GM21529 (cell line): ENCODE measurements at regions not wholly inside any gene's neighbourhood (a gene's known extent, or its start where the extent isn't known, plus 50 kb on each side); places are given as distances from the start of the nearest gene placed in this dataset.

ENCODE experiments used
- ATAC-seq: cut with Tn5 transposase; IDR thresholded peaks from one replicate; pipeline ENCODE4 v1.9.1; 2021; ENCODE audit not compliant: unreplicated experiment

DNA sequence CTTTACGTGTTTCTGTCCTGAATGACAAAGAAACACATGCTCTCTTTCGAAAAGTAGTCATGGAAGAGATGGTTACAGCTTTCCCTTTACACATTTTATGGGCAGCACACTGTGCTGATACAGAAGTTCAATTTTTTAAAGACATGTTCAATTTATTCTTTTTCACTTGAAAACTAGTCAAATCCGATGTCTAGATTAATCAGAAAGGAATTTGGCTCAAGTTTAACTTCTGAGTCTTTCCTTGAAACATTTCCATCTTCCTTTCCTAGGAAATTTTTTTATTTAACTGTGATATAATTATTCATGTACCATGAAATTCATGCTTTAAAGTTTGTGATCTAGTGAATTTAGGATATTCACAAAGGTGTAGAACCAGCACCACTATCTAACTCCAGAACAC, 360.1 kb downstream of the TNS3 start:
- ATAC-seq, result no peak

DNA sequence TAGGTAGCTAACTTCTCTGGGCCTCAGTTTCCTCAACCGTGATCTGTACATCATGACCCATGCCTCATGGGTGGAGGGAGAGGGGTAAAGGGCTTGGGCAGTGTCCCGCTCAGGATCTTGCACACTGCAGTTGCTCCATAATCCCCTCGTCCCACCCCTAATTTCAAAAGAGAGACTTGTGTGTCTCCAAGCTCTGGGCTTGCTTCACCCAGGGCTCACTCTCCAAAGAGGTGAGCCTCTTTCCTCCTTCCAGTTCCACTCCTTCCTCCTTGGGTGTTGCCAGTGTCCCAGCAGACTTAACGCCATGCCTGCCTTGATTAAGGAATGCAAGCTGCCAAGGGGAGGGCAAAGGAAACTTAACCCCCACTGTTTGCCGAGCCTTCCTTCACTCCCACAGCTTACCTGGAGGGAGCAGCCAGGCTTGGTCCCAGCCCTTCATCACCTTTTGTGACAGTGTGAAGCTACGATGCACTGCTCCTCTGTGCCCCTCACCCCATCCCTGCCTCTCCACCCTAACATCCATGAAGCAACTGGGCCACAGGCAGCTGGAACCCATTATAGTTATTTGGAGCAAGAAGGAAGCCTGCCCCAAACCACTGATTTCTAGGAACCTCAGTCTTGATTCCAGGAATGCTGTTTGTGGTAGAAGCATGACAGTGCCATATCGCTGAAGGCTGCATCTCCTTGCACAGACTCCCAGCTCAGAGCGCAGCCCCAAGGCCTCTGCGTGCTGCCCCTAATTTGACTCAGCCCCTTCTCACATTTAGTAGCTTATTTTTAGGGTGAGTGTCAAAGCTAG, 363.3 kb downstream of the TNS3 start:
- ATAC-seq, result no peak

DNA sequence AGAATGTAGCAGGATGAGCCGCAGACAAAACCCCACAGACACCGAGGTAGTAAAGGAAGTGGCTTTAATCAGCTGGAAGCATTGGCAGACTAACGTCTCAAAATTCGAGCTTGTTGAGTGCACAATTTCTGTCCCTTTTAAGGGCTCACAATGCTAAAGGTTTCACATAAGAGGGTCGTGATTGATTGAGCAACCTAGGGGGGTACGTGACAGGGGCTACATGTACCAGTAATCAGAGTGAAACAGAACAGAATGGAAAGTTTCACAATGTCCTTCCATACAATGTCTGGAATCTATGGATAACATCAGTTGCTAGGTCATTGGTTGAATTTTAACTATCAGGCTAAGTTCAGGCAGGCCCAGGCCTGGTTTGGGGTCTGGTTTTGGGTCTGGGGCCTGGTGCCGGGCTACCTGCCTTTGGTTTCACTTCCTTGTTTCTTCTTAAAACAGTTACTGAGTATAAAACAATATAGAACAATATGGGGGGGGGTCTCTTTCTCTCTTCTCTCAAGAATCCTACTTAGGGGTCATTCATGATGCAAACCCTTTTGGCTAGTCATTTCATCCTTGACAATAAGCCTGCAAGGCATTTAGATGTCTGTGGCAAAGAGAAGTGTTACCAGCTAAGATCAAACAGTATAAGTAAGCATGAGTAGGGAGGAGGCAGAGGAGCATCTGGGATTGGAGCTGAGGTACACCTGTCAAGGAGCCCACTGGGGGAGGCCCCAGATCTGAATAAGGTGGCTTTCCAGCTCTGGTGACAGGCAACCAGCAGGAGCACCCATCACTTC, 364.1 kb downstream of the TNS3 start:
- no peak for ATAC-seq

DNA sequence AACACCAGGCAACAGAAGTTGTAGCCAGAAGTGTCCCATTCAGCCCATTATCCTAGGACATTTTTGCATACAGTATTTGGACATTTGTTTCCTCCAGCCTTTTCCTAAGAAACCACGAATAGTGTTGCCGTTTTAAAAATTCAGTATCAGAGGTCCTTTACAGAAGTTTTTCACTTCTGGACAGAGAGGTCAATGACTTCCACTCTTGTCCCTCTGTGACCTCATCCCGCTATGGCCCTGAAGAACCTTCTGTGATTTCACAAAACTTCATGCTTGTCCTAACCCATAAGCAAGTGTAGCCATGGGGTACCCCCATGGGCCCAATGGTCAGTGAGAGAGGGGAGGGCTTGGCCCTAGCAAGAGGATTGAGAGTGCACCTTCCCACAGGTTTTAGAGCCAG, 364.8 kb downstream of the TNS3 start:
- ATAC-seq, result no peak

DNA sequence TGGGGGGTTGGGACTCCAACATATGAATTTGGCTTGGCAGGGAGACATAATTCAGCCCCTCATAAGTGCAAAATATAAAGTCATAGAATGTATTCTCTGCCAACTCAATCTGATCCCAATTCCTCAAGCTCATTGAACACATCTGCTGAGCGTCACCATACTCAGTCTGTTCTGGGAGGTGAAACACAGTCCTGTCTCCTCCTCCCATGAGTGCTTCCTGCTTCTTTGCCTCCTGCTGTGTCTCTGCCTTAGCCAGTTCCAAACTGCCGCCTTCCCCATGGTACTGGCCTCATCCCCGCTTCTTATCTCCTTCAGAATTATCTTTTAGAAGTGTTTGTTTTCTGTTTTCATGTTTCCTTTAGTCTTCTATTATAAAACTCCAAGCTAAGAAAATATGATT, 365.5 kb downstream of the TNS3 start:
- no peak for ATAC-seq

DNA sequence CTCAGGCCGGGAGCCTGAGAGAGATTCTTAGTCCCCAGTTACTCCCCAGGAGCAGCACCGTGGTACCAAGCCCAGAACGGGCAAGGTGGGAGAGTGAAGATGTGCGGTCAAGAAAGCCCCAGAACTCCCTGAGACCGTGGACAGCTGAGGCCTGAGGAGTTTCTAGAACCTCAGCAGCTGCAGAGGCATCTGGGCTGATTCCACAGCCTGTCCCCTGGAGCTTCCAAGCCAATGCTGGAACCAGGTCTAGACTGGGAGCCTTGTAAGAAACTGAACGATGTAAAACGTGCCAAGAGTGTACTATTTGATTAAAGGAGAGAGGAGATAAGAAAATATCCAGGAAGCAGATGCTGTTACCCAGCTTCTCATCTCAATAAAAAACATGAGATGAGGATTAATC, 366.3 kb downstream of the TNS3 start:
- no peak for ATAC-seq

DNA sequence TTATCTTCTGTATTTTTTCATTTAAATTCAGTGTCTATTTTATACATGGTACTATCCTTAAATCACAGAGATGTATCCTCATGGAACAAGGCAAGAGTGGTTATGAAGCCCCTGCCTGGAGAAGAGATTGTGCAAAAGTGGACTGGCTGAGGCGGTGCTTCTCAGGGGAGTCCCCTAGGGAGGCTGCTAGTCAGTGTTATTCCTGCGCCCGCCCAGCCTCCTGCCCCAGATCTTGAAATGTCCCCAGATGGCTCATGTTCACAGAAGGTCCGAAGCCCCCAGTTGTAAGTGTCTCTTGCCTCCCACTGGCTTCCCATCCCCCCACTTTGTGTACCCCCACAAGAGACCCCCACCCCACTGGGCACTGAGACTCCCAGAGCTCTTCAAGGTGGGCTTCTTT, 366.9 kb downstream of the TNS3 start:
- ATAC-seq, result no peak

DNA sequence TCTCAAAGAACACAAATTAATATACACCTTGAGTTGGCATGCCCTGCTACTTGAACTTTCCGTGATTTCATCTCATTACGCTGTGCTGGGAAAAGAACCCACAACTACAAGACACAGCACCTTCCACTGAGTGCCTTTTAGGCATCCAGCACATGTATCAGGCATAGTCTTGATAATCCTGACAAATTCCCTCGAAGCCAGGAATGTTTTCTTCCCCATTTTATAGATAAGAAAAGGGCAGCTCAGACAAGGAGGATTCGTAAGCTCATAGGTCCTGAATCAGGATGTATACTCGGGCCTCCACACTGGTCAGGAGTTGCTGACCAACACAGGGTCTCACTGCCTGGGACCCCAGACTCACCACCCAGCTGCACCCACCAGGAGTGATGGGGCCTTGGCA, 368.6 kb downstream of the TNS3 start:
- ATAC-seq, result no peak

DNA sequence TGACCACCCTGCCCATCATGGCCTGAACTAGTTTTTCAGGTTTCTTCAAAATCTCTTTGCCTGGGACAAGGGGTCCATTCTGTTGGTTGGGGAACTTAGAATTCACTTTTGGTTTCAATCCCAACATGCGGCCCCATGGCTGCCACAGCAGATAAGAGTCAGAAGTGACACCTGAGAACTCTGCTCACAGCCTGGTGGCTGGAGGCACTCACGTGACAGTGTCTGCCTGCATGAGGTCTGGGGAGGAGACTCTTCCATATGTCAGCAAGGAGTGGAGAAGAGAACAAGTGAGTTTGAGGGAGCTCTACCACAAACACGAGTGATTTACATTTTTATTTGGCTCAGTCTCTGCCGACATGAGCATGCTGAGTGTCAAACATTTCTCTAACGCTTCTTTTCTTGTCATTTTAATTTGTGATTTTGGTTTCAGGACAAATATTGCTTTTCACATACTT, 370.4 kb downstream of the TNS3 start:
- ATAC-seq, result peak; percentile 47

DNA sequence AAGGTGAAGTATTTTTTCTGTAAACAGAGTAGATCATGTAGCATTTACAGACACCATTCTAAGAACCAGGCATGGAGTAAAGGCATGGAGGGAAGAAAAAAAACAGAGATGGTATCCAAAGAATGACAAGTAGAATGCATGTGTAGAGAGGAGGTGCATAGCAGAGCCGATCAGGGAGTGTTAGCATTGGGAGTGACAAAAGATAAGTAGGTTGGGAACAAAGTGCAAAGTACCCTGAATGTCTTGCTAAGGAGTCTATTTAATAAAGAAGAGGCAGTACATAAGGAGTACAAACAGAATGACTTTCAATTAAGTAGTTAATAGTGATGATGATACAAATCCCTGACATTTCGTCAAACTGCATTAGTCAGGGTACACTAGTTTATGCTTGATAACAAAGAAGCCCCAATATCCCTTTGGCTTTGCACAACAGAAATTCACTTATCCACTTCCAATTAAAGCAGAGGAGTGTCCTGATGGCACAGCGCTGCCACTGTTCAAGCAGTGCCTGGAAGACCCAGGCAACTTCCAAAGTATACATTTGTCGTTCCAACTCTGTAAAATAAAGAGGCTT, 371.5 kb downstream of the TNS3 start:
- ATAC-seq, result no peak

DNA sequence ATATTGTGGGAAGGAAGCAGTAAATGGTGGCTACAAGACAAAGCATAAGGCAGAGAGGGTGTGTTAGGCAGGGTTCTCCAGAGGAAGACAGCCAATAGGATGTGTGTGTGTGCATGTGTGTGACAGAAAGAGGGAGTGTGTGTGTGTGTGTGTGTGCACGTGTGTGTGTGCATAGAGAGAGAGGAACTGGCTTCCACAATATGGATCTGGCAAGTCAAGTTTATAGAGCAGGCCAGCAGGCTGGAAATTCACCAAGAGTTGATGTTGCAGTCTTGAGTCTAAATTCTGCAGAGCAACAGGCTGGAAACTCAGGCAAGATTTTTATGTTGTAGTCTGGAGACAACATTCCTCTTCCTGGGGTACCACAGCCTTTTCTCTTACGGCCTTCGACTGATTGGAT, 374.0 kb downstream of the TNS3 start:
- ATAC-seq, result no peak

DNA sequence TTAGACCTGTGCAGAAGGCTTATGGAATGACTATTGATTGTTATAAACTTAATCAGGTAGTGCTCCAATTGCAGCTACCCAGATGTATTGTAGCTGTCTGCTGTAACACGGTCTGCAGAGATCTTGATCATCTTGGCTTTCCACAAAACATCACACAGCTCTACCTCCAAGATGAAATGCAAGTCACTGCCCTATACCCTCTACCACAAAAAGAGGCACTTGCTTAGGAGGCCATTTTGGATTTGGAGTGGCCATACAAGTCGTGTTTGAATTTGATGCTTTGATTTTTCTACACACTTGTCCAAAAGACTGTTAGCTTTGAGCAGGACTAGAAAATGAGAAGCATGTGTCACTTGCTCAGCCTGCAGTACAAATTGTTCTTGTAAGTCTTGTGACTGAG, 377.2 kb downstream of the TNS3 start:
- ATAC-seq, result no peak

DNA sequence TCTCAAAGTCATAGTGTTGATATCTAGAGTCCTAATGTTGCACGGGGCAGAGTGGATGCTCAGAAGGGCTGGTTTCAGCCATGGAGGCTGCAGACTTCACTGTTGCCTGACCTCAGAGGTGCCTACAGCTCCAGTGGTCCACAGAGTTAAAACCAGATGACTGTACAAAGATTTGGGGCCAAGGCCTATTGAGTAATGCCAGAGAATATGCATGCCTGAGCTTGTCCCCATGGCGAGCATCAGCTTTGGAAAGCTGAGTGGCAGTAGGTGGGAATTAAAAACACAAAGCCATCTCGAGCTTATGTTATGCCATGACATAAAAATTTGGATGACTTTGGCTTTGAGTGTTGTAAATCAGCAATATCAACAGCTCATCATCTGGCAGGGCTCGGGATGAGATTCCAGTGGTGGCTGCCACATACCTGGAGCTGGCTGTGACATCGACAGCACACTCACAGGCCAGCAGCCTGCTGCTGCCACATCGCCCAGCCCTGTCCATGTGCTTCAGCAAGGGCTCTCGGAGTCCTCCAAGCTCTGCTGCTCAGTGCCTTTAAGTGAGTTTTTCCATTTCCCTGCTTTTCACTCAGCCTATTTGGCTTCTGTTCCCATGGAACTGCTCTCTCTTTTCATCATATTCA, 379.6 kb downstream of the TNS3 start:
- no peak for ATAC-seq

DNA sequence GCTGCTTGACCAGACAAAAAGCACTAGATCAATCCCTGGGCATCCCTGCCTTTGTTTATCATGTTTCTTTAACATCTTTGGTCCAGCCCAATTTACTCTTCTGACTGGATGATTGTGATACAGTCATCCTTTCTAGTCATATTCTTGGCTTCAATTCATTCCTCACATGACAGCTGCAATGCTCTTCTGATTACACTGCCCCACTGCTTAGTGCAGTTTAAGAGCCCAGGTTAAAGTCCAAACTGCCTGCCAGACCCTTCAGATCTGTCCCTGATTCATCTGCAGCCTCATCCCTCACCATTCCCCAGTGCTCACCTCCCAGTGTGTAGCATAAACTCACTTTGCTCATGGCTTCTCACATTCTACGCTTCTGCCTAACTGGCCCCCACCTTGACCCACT, 383.8 kb downstream of the TNS3 start:
- no peak for ATAC-seq

DNA sequence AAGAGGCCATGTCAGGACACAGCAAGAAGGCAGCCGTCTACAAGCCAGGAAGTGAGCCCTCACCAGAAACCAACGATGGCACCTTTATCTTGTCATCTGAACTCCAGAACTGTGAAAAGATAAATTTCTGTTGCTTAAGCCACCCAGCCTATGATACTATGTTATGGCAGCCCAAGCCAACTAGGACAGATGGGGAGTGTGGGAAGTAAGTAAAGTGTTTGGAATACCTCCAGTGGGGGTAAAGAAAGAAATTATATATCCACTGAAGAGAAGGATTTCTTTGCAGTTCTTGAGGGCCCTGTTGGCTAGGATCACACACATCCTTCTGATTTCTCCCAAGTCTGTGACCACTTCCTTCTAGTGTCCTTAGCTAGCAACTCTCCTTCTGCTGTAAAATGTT, 384.4 kb downstream of the TNS3 start:
- no peak for ATAC-seq

DNA sequence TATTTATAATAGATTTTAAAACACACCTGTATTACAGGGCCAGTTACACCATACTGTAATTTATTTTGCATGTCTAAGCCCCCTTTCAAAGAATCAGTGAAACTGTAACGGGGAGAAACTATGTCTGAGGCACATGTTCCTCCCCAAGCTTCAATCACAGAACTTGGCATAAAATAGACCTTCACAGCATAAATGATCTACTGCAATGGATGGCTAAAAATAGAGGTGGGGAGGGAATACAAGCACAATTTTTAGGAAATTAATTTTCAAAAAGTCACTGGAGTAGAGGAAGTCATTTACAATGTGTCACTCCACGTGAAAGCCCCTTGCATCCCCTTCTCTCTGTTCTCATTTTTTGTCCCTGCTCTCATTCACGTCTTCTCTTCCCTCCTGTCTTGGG, 385.2 kb downstream of the TNS3 start:
- ATAC-seq, result no peak

DNA sequence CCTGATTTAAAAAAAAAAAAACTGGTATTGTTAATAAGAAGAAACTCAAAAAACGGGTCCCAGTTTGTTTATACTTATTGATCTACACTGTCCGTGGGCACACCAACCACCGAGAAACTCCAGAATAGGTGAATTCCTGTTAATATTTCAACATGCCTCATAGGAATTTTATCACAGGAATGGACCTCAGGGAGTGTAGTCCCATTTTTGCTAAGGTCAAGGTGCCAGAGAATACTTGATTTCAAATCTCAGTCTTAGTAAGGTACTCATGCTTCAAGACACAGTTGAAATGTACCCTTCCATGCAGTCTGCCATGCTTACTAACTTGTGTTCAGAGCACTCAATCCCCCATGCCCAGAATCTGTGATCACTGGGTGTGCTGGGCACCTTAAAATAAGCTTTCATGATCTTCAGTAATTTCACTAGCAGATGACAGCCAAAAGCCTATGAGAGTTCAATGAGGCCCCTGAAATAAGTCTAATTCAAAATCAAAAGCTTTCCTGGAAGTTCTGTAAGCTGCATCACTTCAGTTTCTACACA, 385.7 kb downstream of the TNS3 start:
- ATAC-seq, result no peak

DNA sequence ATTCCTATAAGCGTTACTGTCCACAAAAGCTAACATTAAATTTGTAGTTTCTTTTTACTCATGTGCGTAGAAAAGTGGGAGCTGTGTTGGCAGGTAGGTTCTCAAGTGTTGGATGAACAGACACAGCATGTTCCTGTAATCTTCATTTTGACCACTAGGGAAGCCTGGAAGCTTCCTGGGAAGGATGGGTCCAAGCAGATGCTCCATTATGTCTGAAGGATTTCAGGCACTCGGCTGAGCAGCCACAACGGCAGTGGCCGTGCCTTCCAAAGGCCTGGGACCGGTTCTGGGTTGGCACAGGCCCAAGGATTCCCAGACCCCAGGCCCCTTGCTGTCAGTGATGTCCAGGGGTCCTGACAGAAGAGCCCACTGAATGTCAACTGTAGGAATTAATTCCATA, 386.3 kb downstream of the TNS3 start:
- ATAC-seq, result no peak

DNA sequence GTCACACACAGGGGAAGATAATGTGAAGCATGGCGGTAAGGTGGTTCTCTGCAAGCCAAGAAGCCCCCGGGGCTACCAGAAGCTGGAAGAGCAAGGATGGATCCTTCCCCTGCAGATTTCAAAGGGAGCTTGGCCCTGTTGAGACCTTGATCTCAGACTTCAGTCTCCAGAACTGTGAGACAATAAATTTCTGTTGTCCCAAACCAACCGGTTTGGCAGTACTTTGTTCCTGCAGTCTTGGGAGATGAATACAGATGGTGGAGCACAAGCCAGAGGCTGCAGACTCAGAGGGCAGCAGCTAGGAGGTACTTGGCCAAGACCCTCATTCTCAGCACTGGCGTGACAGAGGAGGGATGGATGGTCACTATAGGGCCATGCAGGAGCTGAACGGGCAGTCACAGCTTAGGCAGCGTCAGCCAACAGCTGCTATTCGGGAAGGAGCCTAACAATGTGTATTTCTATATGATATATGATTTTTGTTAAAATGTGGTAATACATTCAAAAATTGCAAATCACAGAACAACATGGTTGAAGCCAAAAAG, 387.3 kb downstream of the TNS3 start:
- no peak for ATAC-seq

DNA sequence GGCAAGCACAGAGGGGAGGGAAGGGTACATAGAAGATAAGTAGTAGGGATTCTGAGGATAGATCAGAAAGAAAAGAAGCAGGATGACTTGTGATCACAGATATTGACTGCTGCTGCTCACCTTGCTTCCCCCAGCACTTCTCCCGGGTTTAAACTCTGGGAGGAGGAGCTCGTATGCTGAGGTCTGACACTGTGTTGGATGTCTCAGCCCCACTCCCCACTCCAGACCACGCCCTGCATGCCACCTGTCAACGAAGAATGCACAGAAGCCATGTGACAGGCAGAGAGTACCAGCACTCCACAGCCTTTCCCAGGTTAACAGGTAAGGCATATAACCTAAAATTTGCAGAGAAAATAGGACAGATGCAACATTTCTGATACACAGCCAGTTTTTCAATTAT, 388.9 kb downstream of the TNS3 start:
- no peak for ATAC-seq

DNA sequence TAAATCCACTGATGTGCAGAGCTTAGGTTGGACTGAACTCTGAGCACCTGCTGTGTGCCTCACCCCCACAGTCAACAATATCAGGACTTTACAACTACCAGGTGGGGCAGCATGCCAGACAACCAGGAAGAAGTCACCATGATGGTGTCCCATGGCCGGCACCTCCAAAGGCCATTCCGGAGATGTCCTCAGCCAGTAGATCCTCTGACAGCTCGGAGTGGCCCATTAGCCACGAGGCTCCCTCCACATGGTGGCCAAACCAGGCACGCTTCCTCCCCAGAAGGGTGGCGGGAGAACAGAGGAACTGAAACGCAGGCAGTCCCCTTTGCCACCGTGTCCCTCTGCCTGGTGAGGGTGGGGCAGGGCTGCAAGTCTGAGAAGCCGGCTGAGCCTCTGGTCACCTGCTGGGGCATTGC, 390.0 kb downstream of the TNS3 start:
- ATAC-seq, result no peak
